Activated CD4-positive, alpha-beta T cell treated with anti-CD3 and anti-CD28 coated beads, Interleukin-2, amount 50 U/mL, for 4 hours (primary cell): ENCODE measurements at regions not wholly inside any gene's neighbourhood (a gene's known extent, or its start where the extent isn't known, plus 50 kb on each side); places are given as distances from the start of the nearest gene placed in this dataset.
"Not testable (repeated sequence)": the region's sequence is repeated elsewhere in the genome, so short reads cannot be mapped to it uniquely, and the experiment has no call there.

Source experiments
- DNase-seq, 2 experiments: peaks; one replicate each; pipeline ENCODE4 v3.0.0-alpha.2; 2020

DNA sequence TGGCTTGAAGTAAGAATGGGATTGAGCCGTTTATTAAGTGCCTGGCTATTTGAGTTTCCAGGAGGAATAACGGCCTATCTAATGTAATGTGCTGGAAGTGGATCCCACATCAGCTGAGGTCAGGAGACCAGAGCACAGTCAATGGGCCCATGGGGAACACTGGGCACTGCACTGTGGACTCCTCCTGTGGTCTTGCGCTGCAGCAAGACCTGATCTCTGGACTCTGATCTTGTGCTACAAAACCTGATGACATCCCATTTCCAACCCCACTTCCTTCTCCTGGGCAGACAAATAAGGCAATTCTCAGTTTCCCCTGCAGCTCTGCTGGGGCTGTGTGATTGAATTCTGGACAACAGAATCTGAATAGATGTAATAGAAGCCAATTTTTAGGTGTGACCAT, 151.7 kb upstream of the ADCY2 start:
- no peak for DNase-seq

DNA sequence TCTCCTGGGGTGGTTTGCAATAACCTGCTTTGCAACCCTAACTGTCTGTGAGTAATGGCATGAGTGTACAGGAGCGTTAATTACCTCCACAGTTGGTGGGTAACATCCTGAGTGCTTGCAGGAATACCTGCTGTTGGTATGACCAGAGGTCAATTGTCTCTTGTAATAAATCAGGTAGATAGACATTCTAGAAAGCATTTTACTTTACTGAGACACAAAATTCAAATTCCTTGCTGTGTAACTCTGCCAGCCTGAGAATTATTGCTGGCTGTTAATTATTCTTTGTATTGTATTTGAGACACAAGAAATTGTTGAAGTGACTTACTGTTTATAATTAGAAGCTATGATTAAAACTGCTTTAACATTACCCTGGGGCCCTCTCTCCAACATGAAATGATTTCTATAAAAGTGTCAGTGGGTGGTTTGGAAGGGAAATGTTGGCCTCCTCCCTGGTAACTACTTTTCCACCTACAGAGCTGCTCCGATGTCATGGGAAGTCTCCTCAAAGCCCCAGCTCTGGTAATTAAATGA, 150.8 kb upstream of the ADCY2 start:
- no peak for DNase-seq

DNA sequence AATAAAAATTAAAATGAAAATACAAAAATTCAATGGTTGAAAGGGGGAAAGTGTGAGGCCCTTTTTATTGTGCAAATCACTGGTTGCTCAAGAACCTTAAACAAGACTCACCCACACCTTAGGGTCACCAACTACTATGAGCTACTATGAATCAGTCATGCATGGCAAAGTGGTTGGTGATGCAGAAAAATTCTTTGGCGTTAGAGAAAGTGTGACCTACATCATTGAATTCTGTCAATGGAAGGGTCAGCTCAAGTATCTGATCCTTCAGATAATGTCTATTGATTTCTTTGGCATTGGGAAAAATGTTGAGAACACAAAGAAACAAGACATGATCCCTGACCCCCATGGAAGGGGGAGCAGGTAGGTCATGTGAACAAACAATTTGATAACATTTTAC, 149.7 kb upstream of the ADCY2 start:
- no peak for DNase-seq

DNA sequence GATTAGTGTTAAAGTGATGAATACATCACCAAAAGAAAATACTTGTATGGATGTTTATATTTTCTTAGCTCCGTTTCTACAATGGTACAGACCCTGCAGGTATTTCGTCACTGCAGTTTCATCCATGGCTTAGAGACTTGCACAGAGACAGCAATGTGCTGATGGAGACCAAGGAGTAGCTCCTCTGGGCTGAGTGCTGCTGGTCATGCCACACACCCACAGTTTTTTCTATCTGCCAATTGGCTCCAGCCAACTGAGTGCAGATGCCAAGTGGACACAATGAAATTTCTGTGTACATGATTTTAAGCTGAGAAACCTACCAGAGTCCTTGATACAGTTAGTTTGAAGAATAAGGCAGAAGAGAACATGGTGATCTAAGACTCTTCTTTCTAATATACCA, 145.9 kb upstream of the ADCY2 start:
- no peak for DNase-seq

DNA sequence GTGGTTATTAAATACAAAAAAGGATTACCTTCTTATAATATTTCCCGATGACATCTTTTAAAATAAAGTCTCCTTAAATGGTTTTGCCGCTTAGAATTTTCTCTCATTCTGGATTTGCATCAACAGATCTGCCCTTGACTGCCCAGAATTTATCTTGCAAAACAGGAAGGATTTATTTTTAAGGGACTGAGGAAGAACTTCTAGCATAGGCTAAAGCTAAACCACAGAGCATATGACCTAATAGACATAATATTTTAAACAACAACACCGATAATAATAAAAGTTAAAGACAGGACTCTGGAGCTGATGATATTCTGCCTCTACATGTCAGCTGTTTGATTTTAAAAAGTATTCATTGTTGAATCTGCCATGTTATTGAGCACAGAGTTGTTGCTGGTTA, 145.3 kb upstream of the ADCY2 start:
- DNase-seq: no peak

DNA sequence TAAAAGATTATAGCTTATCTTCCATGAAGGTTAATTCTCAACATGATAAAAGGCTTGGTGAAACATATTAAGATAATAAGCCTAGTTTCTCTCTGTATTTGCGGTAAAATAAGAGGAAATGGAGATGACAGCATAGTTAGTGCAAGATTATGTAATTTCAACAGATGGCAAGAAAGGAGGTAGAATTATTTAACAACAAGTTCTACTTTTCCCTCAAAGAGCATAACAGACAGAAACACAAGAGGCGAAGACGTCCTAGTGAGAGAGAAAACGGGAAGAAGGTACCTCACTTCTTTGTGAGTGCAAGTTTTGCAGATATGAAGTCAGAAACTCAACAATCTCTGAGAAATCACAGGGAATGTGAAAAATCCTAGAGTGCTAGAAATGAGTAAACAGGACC, 144.8 kb upstream of the ADCY2 start:
- DNase-seq: no peak

DNA sequence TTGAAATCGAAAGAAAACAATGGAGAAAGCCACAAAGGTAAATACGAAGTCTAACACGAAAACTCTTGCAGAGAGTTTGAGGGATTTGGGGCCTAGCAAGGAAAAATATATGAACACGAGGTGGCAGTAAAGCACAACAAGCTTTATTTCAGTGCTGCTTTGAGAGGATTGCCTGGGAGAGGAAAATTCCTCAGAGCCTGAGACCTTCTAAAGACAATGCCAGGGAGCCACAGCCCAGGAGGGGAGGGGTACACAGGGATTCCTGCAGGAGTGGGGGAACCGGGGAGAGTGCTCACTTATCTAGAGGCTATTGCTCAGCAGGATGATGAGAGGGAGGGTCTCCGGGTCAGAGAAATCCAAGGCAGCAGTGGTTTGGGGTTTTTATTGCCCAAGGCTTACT, 134.9 kb upstream of the ADCY2 start:
- no peak for DNase-seq

DNA sequence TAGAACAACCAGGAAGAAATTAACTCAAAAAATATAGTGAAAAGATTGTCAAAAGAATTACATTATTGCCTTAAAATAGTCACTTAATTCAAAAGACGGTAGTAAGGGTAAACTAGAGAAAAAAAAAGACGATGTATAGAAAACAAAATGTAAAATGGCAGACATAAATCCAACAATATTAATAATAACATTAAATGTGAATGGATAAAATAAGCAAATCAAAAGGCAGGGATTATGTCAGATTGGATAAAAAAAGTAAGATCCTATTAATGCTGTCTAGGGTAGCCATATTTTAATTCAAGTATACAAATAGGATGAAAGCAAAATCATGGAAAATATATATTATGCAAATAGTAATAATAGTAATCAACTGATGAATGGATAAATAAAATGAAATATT, 134.0 kb upstream of the ADCY2 start:
- no peak for DNase-seq

DNA sequence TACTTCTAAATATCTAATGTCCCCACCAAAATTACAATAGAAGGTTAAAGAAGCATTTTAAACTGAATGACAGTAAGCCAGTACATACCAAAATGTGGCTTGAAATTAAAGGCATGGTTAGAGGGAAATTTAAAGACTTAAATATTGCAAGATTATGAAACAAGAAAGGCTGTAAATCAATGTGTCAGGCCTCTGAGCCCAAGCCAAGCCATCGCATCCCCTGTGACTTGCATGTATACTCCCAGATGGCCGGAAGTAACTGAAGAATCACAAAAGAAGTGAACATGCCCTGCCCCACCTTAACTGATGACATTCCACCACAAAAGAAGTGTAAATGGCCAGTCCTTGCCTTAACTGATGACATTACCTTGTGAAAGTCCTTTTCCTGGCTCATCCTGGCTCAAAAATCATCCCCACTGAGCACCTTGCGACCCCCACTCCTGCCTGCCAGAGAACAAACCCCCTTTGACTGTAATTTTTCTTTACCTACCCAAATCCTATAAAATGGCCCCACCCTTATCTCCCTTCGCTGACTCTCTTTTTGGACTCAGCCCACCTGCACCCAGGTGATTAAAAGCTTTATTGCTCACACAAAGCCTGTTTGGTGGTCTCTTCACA, 132.4 kb upstream of the ADCY2 start:
- not testable (repeated sequence) for DNase-seq

DNA sequence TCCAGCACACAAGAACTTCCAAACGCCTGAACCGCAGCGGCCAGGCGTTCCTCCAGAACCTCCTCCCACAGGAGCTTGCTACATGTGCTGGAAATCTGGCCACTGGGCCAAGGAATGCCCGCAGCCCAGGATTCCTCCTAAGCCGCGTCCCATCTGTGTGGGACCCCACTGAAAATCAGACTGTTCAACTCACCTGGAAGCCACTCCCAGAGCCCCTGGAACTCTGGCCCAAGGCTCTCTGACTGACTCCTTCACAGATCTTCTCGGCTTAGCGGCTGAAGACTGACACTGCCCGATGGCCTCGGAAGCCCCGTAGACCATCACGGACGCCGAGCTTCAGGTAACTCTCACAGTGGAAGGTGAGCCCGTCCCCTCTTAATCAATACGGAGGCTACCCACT, 130.2 kb upstream of the ADCY2 start:
- not testable (repeated sequence) for DNase-seq

DNA sequence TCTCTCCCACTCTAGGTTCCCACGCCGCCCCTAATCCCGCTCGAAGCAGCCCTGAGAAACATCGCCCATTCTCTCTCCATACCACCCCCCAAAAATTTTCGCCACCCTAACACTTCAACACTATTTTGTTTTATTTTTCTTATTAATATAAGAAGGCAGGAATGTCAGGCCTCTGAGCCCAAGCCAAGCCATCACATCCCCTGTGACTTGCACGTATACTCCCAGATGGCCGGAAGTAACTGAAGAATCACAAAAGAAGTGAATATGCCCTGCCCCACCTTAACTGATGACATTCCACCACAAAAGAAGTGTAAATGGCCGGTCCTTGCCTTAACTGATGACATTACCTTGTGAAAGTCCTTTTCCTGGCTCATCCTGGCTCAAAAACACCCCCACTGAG, 127.2 kb upstream of the ADCY2 start:
- DNase-seq: not testable (repeated sequence)

DNA sequence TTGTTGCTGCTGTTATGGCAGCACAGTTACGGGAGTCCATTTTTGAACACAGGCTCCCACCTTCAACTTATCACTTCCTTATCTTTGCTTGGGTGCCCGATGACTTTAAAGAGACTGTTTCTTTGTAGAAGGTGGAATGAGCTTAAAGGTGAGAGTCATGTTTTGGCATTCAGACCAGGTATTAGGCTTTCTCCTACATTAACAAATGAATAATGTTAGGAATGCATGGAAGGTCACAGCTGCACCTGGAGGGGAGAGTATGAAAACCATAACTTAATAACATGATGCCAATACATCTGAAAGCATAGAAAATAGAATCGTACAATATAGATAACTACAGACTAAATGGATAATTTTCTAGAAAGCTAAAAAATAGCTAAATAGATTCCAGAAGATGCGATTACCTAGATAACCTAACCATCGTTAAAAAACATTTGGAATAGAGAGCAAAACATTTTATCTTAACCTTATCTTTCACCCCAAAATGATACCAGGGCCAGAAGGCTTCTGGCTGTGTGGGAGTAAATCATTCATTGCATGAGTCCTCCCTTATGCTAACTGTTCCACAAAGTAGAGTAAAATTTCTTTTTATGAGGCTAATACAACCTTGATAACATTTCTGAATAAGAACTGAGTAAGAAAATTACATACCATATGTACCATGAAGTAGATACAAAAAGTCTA, 126.2 kb upstream of the ADCY2 start:
- no peak for DNase-seq

DNA sequence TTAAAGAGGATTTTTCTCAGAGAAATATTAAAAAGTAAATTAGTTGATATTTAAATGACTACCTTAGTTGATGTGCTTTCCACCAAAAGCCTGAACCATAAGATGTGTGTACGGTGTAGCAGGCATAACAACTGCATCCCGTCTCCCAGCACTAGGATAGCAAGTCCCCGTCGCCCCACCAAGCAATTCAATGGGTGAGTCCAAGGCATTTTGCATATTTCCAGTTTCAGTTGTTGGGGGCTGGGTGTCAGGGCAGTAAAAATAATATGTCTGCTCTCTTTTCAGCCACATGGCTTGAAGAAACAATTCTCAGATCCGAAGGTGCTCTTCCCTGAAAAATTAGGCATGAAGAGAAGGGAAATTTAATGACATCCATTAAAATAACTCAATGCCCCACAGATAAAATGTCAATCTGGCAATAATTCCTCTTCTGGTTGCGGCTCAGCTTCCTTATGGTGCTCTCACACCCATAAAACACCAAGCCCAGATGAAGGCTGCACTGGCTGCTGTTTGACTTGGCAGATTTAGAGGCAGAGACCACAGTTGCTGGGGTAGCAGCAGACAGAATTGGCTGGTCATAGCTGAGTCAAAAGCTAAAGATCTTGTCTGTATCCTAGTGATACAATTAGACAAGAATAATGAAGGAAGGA, 124.4 kb upstream of the ADCY2 start:
- no peak for DNase-seq

DNA sequence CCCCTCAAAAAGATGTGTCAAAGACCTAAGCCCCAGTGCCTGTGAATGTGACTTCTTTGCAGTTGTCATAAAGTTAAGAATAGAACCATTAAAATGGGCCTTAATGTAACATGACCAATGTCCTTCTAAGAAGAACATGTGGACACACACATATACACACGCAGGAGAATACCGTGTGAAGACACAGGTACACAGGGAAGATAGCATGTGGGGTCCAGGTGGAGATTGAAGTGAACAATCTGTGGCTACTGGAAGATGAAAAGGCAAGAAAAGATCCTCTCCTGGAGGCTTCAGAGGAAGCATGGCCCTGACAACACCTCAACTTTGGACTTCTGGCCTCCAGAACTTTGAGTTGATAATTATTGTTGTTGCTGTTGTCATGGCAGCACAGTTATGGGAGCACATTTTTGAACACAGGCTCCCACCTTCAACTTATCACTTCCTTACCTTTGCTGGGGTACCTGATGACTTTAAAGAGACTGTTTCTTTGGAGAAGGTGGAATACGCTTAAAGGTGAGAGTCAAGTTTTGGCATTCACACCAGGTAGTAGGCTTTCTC, 123.5 kb upstream of the ADCY2 start:
- no peak for DNase-seq

DNA sequence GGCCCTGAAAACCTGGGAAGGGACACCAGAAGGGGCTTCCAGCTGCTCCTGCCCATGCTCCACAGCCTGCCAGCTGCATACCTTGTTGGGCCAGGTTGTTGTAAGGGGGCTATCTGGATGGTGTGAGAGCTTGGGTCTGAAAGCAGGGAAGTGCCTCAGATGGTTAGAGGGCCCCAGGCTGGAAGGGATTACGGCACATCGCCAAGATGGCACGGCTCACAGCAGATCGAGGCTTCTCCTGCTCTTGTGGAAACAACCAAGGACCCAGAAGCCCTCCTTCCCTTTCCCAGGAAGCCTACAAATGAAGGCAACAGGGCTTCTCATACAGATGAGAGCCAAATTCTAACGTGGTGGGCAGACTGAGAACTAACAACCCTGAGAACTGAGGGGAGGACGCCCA, 121.7 kb upstream of the ADCY2 start:
- no peak for DNase-seq

DNA sequence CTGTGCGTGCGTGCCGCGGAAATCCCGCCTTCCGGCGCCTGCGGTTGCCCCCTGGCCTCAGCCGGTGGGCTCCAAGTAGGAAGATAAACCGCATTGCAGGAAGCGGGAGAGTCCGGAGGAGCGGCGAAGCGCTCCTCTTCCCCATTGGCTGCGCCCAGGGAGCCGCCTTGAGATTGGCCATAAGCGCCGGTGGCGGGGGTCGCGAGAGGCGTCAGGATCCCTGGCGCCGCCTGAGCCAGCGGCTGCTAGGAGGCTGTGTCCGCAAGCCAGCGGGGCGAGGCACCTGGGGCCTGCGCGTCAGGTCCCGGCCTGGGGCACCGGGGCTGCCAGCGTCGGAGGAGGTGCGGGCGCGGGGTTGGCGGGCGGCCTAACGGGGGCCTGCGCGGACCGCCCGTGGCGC, 106.3 kb upstream of the ADCY2 start:
- DNase-seq: not testable (repeated sequence)

DNA sequence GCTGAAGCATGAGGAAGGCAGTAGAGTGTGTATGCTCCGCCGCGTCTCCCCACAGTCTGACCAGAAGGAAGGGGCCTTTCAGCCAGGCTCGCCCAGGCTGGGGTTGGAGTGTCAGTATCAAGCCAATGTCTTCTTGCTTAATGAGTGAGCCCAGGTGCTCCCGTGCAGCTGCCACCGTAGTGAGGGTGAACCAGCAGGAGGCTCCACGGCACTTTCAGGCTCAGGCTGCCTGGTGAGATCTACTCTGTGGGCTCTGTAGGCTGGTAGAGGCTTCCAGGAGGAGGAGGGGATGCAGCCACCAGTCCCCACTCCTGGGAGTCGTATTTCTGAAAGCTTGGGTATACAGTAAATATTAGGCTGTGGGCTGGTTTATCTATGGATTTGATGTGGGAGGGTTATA, 98.1 kb upstream of the ADCY2 start:
- DNase-seq: not testable (repeated sequence)

DNA sequence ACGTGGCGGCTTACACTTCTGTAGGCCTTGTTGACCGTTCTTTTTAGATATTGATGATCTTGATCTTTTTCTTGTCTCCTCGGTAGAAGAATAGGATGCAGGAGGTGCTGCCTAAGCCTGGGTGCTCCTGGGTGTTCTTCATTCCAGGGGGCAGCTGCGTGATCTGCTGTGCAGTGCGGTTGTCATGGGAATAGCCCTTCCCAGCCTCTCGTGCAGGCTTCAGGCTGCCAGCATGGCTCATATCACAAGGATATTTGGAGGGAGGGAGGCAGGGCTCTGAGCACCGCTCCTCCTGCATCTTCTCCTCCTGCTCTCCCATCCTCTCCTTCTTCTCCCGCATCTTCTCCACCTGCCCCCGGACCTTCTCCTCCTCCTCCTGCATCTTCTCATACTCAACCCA, 96.2 kb upstream of the ADCY2 start:
- not testable (repeated sequence) for DNase-seq

DNA sequence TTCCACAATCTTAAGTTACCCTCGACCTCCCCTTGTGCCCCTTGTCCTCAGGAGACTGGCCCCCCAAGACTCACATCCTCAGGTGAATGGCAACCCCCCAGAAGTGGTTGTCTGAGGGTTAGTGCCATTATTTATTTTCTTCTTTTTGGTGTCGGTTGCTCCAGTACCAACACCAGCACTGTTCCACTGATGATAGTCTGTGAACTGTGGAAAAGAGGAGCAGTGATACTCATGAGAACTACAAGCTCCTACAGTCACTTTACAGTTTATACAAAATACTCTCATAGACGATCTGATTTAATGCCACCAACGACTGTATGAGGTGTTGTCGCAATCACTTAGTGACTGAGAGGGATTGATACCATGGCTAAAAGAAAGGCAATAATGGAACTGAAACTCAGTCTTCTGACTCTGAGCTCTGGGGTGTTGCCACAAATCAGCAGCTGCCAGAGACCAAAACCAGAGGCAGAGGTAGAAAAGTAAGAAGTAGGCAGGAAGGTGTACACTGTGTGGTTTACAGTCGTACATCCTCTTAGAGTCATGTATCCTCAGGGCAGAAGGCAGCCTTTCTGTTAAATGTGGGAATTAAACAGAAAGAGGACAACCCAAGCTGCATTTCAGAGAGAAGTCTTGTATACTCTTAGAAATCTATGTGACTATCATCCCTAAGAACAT, 90.8 kb upstream of the ADCY2 start:
- DNase-seq: not testable (repeated sequence)

DNA sequence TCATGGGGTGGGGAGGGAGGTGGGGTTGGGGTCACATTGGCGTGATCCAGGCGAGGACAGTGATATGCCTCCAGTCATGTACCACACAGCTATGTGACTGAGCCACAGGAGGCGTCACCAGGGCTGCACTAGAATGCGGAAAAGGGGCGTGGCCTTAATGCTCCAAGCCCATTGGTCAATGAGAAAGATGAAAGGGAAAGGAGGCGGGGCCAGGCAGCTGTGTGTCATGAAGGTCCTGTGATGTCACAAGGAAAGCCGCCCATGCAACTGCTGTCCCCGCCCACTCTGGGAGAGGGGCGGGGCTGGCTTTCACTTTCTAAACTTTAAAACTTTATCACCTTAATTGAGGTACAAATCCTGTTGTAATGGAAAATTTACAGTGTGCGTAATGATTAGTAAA, 89.4 kb upstream of the ADCY2 start:
- DNase-seq: not testable (repeated sequence)

DNA sequence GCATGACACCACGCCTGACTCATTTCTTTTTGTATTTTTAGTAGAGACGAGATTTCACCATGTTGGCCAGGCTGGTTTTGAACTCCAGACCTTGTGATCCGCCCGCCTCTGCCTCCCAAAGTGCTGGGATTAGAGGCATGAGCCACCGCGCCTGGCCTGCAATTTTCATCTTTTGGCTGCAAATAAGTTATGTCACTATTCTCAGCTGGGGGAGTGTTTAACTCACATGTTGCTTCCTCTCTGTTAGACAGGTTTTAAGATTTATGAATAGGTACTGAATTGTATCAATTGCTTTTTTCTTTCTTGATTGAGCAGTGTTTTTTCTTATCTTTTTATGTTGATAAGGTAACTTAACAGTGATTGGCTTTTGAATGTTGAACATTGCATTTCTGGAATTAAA, 88.2 kb upstream of the ADCY2 start:
- not testable (repeated sequence) for DNase-seq

DNA sequence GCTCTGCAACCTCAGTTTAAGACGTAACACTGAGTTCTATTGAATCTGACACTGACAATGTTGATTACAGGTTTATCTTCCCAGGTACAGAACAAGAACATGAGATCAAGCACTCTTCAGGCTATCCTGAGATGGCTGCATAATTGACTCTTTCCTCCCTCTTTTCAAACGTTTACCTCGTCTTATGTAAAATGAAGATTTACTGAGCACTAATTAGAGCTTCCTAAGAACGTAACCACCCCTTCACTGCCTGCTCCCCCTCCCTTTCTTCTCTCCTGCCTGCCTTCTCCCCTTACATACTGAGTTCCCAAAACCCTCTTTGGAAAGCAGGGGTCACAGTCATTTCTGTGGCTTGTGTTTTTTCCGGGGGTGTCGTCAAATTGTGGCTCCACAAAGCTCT, 86.2 kb upstream of the ADCY2 start:
- DNase-seq: not testable (repeated sequence)

DNA sequence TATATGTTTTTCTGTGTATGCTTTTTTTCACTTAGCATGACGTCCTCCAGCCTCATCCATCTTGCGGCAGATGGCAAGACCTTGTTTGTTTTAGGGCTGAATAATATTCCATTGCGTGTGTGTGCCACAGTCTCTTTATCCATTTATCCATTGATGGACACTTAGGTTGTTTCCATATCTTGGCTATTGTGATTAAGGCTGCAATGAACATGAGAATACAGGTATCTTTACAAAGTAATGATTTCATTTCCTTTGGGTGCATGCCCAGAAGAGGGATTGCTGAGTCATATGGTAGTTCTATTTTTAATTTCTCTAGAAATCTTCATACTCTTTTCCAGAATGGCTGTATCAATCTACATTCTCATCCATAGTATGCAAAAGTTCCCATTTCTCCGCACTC, 85.3 kb upstream of the ADCY2 start:
- not testable (repeated sequence) for DNase-seq
